Mucosa of rectum (tissue), 2 donors: ENCODE measurements at regions not wholly inside any gene's neighbourhood (a gene's known extent, or its start where the extent isn't known, plus 50 kb on each side); places are given as distances from the start of the nearest gene placed in this dataset.

ENCODE experiments used
- H3K27ac ChIP-seq, 2 donors: one replicate each; pipeline ENCODE4 v1.7.0; 2013; ENCODE audit warnings: inconsistent platforms in 2 of 2, low read depth in 2 of 2, low read length in 2 of 2
- H3K27me3 ChIP-seq, 2 donors: one replicate each; pipeline ENCODE4 v1.7.0; 2013; ENCODE audit warnings: low read length in 2 of 2; ENCODE audit not compliant: control insufficient read depth in 2 of 2, insufficient read depth in 2 of 2
- H3K36me3 ChIP-seq, 2 donors: one replicate each; pipeline ENCODE4 v1.7.0; 2013; ENCODE audit warnings: low read length in 2 of 2; ENCODE audit not compliant: control insufficient read depth in 2 of 2, insufficient read depth in 2 of 2
- H3K4me1 ChIP-seq, 2 donors: one replicate each; pipeline ENCODE4 v1.7.0; 2013; ENCODE audit warnings: low read length in 2 of 2, mild to moderate bottlenecking in 1 of 2; ENCODE audit not compliant: control insufficient read depth in 2 of 2, insufficient read depth in 2 of 2
- H3K4me3 ChIP-seq, 2 donors: one replicate each; pipeline ENCODE4 v1.7.0; 2013; ENCODE audit warnings: low read length in 2 of 2
- H3K9ac ChIP-seq, 2 donors: one replicate each; pipeline ENCODE4 v1.7.0; 2013; ENCODE audit warnings: low read length in 2 of 2, low read depth in 1 of 2, mild to moderate bottlenecking in 1 of 2
- H3K9me3 ChIP-seq, 2 donors: one replicate each; pipeline ENCODE4 v1.7.0; 2013; ENCODE audit warnings: low read length in 2 of 2; ENCODE audit not compliant: control insufficient read depth in 2 of 2
- donor health status: healthy.
- donor health status: Normal muscosa, but diverticular disease.

GRCh38 chrX:39633293-39633692 lies 464.5 kb downstream of the BCOR start:
- Histone ChIP-seq H3K27me3 (peaks cover 0 to 5% of the 10 kb centered on the region in 2 donors), H3K27ac (no peak overlapping the region), H3K9me3 (peaks cover 0 to 4% of the 10 kb centered on the region in 2 donors), H3K9ac (no peak overlapping the region), H3K4me1 (no peaks in the 10 kb centered on the region), H3K36me3 (no peaks in the 10 kb centered on the region), H3K4me3 (no peak overlapping the region)

- H3K27ac ChIP-seq: no peak overlapping the region
- peaks cover 0 to 4% of the 10 kb centered on the region in 2 donors for H3K9me3 ChIP-seq
- H3K4me3 ChIP-seq: no peak overlapping the region
- no peaks in the 10 kb centered on the region for H3K36me3 ChIP-seq
- H3K4me1 ChIP-seq: no peaks in the 10 kb centered on the region
- no peaks in the 10 kb centered on the region for H3K27me3 ChIP-seq
- no peak overlapping the region for H3K9ac ChIP-seq
Measured at GRCh38 chrX:39636481-39636880, 461.3 kb downstream of the BCOR start.

- Histone ChIP-seq H3K9me3 (peaks cover 0 to 4% of the 10 kb centered on the region in 2 donors), H3K27ac (no peak overlapping the region), H3K9ac (no peak overlapping the region), H3K27me3 (no peaks in the 10 kb centered on the region), H3K4me1 (no peaks in the 10 kb centered on the region), H3K4me3 (no peak overlapping the region), H3K36me3 (no peaks in the 10 kb centered on the region)
Measured at GRCh38 chrX:39638526-39638925, 459.2 kb downstream of the BCOR start.

- Histone ChIP-seq H3K9me3 (peaks cover 0 to 3% of the 10 kb centered on the region in 2 donors), H3K9ac (no peak overlapping the region), H3K4me1 (no peaks in the 10 kb centered on the region), H3K36me3 (no peaks in the 10 kb centered on the region), H3K27me3 (no peaks in the 10 kb centered on the region), H3K4me3 (no peak overlapping the region), H3K27ac (no peak overlapping the region)
Measured at GRCh38 chrX:39639871-39640270, 457.9 kb downstream of the BCOR start.

DNA sequence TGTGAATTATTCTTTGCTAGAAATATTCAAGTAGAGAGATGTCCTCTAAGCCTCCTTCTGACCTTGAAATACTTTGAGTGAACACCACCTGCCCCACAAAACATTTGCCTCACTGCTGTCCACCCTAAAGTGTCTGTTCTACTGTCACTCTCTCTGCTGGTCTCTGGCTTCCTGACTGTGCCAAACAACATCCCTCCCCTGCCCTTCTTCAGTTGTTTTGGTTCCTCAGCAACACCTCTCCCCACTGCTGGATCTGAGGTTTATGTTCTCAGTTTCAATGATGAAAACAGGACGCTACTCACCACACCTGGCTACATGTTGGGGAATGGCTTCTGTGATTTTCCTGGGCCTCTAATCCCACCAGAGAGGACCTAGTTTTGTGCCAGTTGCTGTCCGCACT lies 456.9 kb downstream of the BCOR start:
- Histone ChIP-seq H3K27ac (no peak overlapping the region), H3K4me3 (no peak overlapping the region), H3K27me3 (no peaks in the 10 kb centered on the region), H3K9me3 (no peaks in the 10 kb centered on the region), H3K9ac (no peak overlapping the region), H3K36me3 (no peaks in the 10 kb centered on the region), H3K4me1 (no peaks in the 10 kb centered on the region)

GRCh38 chrX:39642071-39642470 lies 455.7 kb downstream of the BCOR start:
- Histone ChIP-seq H3K36me3 (no peaks in the 10 kb centered on the region), H3K4me1 (no peaks in the 10 kb centered on the region), H3K9ac (no peak overlapping the region), H3K4me3 (no peak overlapping the region), H3K9me3 (no peaks in the 10 kb centered on the region), H3K27ac (no peak overlapping the region), H3K27me3 (no peaks in the 10 kb centered on the region)

GRCh38 chrX:39643550-39643949 lies 454.2 kb downstream of the BCOR start:
- H3K9ac ChIP-seq: no peak overlapping the region
- no peaks in the 10 kb centered on the region for H3K9me3 ChIP-seq
- no peaks in the 10 kb centered on the region for H3K27me3 ChIP-seq
- H3K4me1 ChIP-seq: no peaks in the 10 kb centered on the region
- no peak overlapping the region for H3K4me3 ChIP-seq
- H3K27ac ChIP-seq: no peak overlapping the region
- H3K36me3 ChIP-seq: no peaks in the 10 kb centered on the region

- no peaks in the 10 kb centered on the region for H3K27me3 ChIP-seq
- no peak overlapping the region for H3K9ac ChIP-seq
- no peaks in the 10 kb centered on the region for H3K36me3 ChIP-seq
- H3K27ac ChIP-seq: no peak overlapping the region
- no peak overlapping the region for H3K4me3 ChIP-seq
- H3K4me1 ChIP-seq: no peaks in the 10 kb centered on the region
- H3K9me3 ChIP-seq: no peaks in the 10 kb centered on the region
Measured at GRCh38 chrX:39645178-39645895, 452.4 kb downstream of the BCOR start.

GRCh38 chrX:39648548-39649254 lies 449.1 kb downstream of the BCOR start:
- no peak overlapping the region for H3K4me3 ChIP-seq
- H3K9ac ChIP-seq: no peak overlapping the region
- H3K27me3 ChIP-seq: peaks cover 4 to 8% of the 10 kb centered on the region in 2 donors
- H3K4me1 ChIP-seq: no peaks in the 10 kb centered on the region
- no peaks in the 10 kb centered on the region for H3K9me3 ChIP-seq
- no peak overlapping the region for H3K27ac ChIP-seq
- no peaks in the 10 kb centered on the region for H3K36me3 ChIP-seq

DNA sequence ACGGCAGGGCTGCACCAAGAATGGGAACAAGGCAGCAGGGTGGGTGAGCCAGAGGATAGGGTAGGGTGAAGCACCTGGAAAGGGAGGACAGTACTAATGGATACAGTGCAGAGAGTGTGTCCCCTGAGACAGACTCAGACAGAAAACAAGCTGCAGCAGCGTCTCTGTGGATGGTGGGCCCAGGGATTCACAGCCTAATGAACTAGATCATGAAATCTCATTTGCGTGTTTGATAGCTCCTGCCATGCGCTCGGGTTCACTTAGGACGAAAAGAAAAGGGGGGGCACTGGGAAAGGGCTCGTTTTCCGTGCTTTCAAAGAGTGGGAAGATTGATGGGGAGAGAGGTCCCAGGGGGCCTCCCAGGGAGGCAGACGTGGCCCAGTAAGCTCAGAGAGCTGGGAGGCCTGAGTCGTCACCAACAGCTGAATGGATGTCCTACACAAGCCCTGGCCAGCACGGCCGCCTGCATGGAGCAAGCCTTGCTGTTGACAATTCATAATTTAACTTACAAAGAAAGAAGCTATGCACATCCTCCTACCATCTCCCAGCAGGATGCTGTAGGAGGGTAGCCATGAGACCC lies 446.9 kb downstream of the BCOR start:
- Histone ChIP-seq H3K4me1 (no peaks in the 10 kb centered on the region), H3K36me3 (no peaks in the 10 kb centered on the region), H3K9me3 (no peaks in the 10 kb centered on the region), H3K27ac (no peak overlapping the region), H3K27me3 (peaks cover 10 to 18% of the 10 kb centered on the region in 2 donors), H3K4me3 (no peak overlapping the region), H3K9ac (no peak overlapping the region)
